Right lobe of liver (tissue), 6 donors: ENCODE measurements at regions not wholly inside any gene's neighbourhood (a gene's known extent, or its start where the extent isn't known, plus 50 kb on each side); places are given as distances from the start of the nearest gene placed in this dataset.
A peak's percentile ranks its signal among the peaks of the same experiment; 100 is the strongest.

Source experiments
- ATAC-seq, 4 donors: fragments of 200-7000 bp; cut with Tn5 transposase; one replicate each; pipeline ENCODE4 v1.9.1; 2020; ENCODE audit warnings: mild to moderate bottlenecking in 4 of 4, moderate library complexity in 4 of 4
- DNase-seq, 3 donors: peaks; one replicate each; pipeline ENCODE4 v3.0.0-alpha.2; 2020
- H3K27ac ChIP-seq, 3 donors: fragments of 200-600 bp; one replicate each; pipeline ENCODE4 v1.8.0; 2022
- H3K27me3 ChIP-seq, 2 donors: fragments of 200-600 bp; one replicate each; pipeline ENCODE4 v1.8.0; 2022
- H3K36me3 ChIP-seq, 4 donors: fragments of 200-600 bp; sonication (generic) in 1 of 4; one replicate each; pipeline versions ENCODE4 v1.5.1 to v1.8.0; 2017 to 2022; ENCODE audit warnings: control low read depth in 1 of 4
- H3K4me1 ChIP-seq, 4 donors: fragments of 200-600 bp; sonication (generic) in 1 of 4; one replicate each; pipeline versions ENCODE4 v1.5.1 to v1.8.0; 2017 to 2022; ENCODE audit warnings: control low read depth in 1 of 4
- H3K4me3 ChIP-seq, 3 donors: fragments of 200-600 bp; one replicate each; pipeline ENCODE4 v1.8.0; 2022
- H3K9me3 ChIP-seq, 4 donors: fragments of 200-600 bp; sonication (generic) in 1 of 4; one replicate each; pipeline versions ENCODE4 v1.5.1 to v1.8.0; 2017 to 2022; ENCODE audit warnings: control low read depth in 1 of 4
- POLR2A ChIP-seq: fragments of 450-650 bp; IDR thresholded peaks from one replicate; pipeline ENCODE4 v1.6.1; 2017; ENCODE audit warnings: antibody characterized with exemption, mild to moderate bottlenecking
- WGBS: methylation state at CpG from one replicate; pipeline ENCODE4 v1.1.6; 2018; ENCODE audit warnings: low coverage, low lambda C conversion rate; ENCODE audit not compliant: insufficient coverage; ENCODE audit errors: missing lambda C conversion rate; 5-methylcytosine and 5-hydroxymethylcytosine counted together
- intact Hi-C, 2 donors: fragments of 100-400 bp; cut with DNase I; formaldehyde crosslinking; loops; one replicate each; pipeline versions ENCODE4 v1.11.2 to v1.14.1; 2022
- TF ChIP-seq, protein P1 (sequence below), 4 donors: fragments of 200-600 bp in 3 of 4; fragments of 450-650 bp in 1 of 4; IDR thresholded peaks; one replicate each; pipeline versions ENCODE4 v1.5.1 to v1.8.0; 2016 to 2022; ENCODE audit warnings: antibody characterized with exemption in 4 of 4, mild to moderate bottlenecking in 2 of 4
- donor health status: DM: no; HTN: yes; CAD: no.
- donor health status: DM: no; HTN: no; CAD: no.
- donor health status: DM: no; HTN: no; CAD: no.
- donor health status: DM: no; HTN: yes; CAD: no.
- donor health status: DM: no; HTN: yes; CAD: no.

- Histone ChIP-seq H3K36me3 (no peaks in the 10 kb centered on the region), H3K4me3 (no peak overlapping the region), H3K27ac (peak overlapping the region in 2 of 3 donors; percentile 69 to 75), H3K9me3 (no peaks in the 10 kb centered on the region), H3K4me1 (peaks cover 0 to 15% (median 3%) of the 10 kb centered on the region in 4 donors), H3K27me3 (no peaks in the 10 kb centered on the region)
- no peak for TF ChIP-seq POLR2A
- TF ChIP-seq, protein P1, sequence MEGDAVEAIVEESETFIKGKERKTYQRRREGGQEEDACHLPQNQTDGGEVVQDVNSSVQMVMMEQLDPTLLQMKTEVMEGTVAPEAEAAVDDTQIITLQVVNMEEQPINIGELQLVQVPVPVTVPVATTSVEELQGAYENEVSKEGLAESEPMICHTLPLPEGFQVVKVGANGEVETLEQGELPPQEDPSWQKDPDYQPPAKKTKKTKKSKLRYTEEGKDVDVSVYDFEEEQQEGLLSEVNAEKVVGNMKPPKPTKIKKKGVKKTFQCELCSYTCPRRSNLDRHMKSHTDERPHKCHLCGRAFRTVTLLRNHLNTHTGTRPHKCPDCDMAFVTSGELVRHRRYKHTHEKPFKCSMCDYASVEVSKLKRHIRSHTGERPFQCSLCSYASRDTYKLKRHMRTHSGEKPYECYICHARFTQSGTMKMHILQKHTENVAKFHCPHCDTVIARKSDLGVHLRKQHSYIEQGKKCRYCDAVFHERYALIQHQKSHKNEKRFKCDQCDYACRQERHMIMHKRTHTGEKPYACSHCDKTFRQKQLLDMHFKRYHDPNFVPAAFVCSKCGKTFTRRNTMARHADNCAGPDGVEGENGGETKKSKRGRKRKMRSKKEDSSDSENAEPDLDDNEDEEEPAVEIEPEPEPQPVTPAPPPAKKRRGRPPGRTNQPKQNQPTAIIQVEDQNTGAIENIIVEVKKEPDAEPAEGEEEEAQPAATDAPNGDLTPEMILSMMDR (IDR thresholded peaks at IDR 0.05), result no peak
- ATAC-seq (peak; percentile 94 to 98 (median 96)), DNase-seq (peak in 1 of 3 donors; percentile 78)
- WGBS, result 28% methylated on average over 7 of the region's 7 CpGs
- intact Hi-C loops, result no loop called here
These were observed 432.1 kb upstream of the DCC start for GRCh38 chr18:51907687-51908597.

- peak overlapping the region in 2 of 3 donors; percentile 69 to 73 for H3K27ac ChIP-seq
These were observed 431.4 kb upstream of the DCC start for GRCh38 chr18:51908598-51908944.

GRCh38 chr18:51911584-51911983 lies 428.4 kb upstream of the DCC start:
- 83% methylated on average over 3 of the region's 3 CpGs for WGBS
- H3K4me1 ChIP-seq, result peaks cover 0 to 15% (median 3%) of the 10 kb centered on the region in 4 donors
- ATAC-seq, result no peak
- no peak overlapping the region for H3K4me3 ChIP-seq
- no peak for DNase-seq
- no peak overlapping the region for H3K27ac ChIP-seq
- no peaks in the 10 kb centered on the region for H3K9me3 ChIP-seq
- TF ChIP-seq POLR2A, result no peak
- TF ChIP-seq, protein P1 (IDR thresholded peaks at IDR 0.05), result no peak
- intact Hi-C loops, result no loop called here
- H3K27me3 ChIP-seq, result no peaks in the 10 kb centered on the region
- no peaks in the 10 kb centered on the region for H3K36me3 ChIP-seq

More at GRCh38 chr18:51908598-51908944, 431.4 kb upstream of the DCC start:
- ATAC-seq (peak; percentile 47 to 79 (median 54)), DNase-seq (no peak)
- intact Hi-C loops, result no loop called here
- Histone ChIP-seq H3K4me3 (no peak overlapping the region), H3K36me3 (no peaks in the 10 kb centered on the region), H3K4me1 (peaks cover 0 to 15% (median 3%) of the 10 kb centered on the region in 4 donors), H3K27me3 (no peaks in the 10 kb centered on the region), H3K9me3 (no peaks in the 10 kb centered on the region)
- TF ChIP-seq, protein P1 (IDR thresholded peaks at IDR 0.05), result no peak
- TF ChIP-seq POLR2A, result no peak

DNA sequence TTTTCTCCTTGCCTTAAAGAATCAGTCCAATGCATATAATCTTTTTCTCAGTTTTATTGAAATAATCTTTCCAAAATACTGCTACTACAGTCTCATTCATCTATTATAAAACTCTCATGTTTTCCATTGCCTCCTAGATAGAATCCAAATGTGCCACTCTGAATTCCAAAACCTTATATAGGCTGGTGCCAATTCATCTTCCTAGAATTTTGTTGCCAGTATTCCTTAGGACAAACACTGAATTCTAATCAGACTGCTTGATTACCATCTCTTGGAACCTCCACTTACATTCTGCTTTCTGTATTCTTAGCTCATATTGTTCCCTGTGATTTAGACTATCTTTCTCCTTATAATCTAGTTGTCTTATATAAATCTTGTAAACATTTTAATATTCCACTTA lies 427.6 kb upstream of the DCC start:
- Histone ChIP-seq H3K36me3 (no peaks in the 10 kb centered on the region), H3K4me1 (peaks cover 0 to 13% (median 3%) of the 10 kb centered on the region in 4 donors), H3K27ac (no peak overlapping the region), H3K9me3 (no peaks in the 10 kb centered on the region), H3K4me3 (no peak overlapping the region), H3K27me3 (no peaks in the 10 kb centered on the region)
- ATAC-seq, result no peak
- DNase-seq, result no peak
- intact Hi-C loops, result no loop called here
- no peak for TF ChIP-seq POLR2A
- TF ChIP-seq, protein P1 (IDR thresholded peaks at IDR 0.05), result no peak
